ENCODE measurements at regions not wholly inside any gene's neighbourhood (a gene's known extent, or its start where the extent isn't known, plus 50 kb on each side); places are given as distances from the start of the nearest gene placed in this dataset.
A peak's percentile ranks its signal among the peaks of the same experiment; 100 is the strongest.
"Not testable (repeated sequence)": the region's sequence is repeated elsewhere in the genome, so short reads cannot be mapped to it uniquely, and the experiment has no call there.

DNA sequence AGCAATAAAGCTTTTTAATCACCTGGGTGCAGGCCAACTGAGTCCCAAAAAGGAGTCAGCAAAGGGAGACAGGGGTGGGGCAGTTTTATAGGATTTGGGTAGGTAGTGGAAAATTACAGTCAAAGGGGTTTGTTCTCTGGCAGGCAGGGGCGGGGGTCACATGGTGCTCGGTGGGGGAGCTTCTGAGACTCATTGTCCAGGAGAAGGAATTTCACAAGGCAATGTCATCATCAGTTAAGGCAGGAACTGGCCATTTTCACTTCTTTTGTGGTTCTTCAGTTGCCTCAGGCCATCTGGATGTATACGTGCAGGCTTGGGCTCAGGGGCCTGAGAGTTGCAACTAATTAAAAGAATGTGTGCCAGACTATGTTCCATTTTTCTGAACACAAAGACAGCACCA, 147.5 kb upstream of the SCN7A start:
- DNase-seq: not testable (repeated sequence)

DNA sequence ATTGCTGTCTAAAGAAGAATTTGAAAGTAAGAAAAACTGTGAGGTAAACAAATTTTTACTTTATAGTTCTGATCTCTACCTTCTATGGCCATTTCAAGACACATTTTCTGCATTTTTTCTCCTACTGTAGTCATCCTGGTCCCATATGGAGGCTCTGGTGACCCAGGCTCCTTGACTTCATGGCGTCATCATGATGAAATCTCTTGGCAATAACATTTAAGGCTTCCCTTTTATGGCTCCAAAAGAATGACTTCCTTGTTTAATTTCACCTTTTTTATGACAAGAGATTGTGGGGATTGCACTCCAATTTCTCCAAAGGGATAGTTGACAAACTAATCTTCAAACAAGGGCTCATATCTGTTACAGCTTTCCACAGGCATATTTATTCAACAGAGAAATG, 143.0 kb upstream of the SCN7A start:
- no peak for DNase-seq

DNA sequence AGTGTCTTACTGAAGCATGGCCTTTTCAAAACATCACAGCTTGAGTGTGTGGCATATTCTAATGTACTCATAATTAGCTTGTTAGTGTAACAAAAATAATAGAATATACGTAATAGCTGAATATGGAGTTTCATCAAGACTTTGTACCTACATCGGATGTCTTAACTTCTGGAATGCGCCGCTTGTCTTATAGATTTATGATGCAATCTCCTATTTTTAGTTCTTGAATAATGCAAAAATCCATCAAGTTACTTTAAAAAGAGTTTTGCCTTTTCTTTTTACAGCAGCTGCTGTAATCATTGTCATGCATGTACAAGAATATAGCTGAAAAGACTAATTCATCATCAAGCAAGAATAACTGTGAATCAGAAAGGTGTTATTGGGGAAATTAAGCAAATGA, 140.7 kb upstream of the SCN7A start:
- no peak for DNase-seq

DNA sequence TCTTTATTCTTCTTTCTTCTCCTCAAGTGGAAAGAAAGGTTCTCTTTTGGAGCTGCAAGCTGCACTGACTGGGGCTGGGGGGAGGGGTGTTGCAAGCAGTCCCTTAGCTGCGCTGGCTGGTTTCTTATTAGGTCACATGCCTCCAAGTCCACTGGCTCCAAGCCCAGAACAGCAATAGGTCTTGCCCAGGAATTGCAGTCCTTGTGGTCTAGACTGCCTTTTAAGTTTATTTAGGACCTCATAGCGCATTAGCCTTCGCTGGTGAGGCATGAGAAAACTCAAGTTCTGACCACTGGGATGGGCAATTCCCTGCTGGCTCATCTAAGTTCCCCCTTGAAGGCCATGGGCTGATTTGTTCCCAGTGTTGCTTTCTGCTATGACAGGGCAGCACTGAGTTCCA, 138.6 kb upstream of the SCN7A start:
- DNase-seq: no peak

DNA sequence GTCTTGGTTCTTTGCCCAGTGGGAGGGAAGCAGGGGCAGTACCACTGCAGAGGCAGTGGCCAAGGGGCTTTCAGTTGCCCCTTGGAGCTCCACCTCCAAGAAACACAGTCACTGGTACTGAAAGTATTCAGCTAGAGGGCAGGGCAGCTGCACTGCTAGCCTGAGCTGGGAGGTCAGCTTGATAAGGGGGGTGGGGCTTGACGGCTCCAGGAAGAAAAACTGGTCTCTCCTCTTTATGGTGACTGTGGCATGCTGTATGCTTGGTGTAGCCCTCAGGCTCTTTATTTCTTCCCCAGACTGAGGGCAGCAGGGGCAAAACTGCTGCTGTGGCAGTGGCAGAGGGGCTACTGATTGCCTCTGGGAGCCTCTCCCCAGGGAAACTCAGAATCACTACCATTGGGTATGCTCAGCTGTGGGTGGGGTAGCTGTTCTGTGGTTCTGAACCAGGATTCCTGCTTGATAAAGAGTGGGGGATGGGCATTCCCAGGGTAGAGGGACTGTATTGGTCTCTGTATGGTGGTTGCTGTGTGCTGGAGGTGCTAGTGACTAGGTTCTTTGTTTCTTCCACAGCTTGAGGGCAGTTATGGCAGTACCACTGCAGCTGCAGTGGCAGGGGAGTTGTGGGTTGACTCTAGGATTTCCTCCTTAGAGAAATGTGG, 134.6 kb upstream of the SCN7A start:
- no peak for DNase-seq

DNA sequence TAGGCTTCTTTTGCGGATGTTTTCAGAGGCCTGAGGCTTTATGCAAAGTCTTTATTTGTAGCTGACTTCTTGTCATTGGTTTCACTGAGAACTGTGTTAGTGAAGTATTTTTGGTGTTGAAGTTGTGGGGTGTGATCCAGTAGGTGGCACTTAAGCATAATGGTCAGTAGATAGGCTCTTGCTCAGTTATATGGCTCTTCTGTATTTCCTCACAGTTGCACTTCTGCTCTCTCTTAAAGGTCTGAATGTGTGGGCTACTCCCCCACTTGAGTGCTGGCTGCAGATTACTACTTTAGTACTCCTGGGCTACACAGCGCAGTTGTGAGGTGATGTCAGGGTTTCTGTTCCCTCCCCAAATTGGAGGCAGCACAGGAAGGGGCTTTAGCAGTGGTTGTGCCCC, 133.8 kb upstream of the SCN7A start:
- DNase-seq: no peak

DNA sequence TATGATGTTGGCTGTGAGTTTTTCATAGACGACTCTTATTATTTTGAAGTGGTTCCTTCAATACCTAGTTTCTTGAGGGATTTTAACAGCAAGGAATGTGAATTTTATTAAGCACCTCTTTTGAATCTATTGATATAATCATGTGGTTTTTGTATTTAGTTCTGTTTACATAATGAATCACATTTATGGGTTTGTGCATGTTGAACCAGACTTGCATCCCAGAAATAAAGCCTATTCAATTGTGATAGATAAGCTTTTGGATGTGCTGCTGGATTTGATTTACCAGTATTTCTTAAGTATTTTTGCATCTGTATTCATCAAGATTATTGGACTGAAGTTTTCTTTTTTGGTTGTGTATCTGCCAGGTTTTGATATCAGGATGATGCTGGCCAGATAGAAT, 131.6 kb upstream of the SCN7A start:
- DNase-seq: no peak

DNA sequence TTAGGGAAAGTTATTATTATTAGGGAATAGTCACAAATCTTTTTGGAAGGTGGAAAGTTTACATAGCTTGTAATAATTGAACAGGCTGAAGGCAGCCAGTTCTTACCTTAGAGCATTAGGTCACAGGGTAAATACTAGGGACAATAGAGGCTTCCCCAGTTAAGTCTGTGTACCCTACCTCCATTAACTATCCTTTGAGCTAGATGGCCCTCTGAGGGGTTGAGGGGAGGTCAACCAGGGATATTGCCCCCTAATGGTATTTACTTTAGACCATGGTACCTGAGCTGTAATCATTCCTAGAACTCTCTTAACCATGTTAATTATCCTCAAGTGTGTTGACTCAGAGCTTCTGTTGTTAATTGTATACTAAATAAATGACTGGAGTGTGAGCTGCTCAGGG, 120.5 kb upstream of the SCN7A start:
- no peak for DNase-seq

DNA sequence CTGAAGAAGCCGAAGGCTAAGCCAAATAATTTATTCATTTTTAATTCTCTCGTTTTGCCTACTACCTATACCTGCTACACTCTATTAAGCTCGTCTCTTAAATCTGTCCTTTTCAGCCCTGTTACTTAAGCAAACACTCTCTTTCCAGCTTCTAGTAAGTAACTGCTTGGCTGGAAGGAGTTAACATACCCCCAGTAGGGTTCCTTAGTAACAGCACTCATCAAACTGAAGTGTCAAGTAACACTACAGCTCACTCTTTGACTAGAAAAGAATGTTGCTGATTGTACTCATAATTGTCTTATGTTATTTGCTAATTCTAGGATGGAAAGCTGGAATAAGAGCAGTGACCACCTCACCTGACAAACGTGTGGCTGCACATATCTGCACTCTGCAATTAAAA, 120.0 kb upstream of the SCN7A start:
- DNase-seq: no peak

DNA sequence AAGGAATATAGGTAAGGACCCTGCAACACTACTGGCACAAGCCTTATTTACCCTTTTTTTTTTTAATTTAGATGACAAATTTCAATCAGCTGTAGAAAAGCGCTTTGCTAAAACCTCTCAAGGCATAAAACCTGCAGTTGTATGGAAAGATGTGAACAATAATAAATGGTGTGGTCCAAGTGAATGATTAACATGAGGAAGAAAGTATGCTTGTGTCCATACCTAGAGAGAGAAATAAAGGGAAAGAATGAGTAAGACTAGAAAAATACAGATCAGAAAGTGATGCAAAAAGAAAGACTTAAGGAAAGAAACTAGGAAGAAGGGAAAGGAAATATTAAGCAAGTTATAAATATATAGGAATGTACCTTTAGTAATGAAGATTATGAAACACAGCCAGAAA, 119.2 kb upstream of the SCN7A start:
- no peak for DNase-seq

DNA sequence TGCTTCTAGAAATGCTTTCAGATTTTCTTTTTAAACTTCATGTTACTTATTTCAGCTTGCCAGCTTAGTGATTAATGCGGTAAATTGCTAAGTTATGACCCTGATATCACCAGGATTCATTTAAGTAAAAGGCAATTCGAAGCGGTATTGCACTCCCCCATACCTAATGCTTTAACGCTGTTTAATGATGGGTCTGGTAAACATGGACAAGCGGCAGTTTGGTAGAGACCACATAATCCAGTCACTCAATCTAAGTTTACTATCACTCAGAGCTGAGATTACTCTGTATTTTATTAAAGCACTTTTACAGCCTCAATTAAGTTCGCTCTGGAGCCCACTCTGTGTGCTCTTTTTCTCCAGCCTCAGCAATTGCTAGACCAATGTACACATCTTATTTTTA, 118.2 kb upstream of the SCN7A start:
- no peak for DNase-seq

DNA sequence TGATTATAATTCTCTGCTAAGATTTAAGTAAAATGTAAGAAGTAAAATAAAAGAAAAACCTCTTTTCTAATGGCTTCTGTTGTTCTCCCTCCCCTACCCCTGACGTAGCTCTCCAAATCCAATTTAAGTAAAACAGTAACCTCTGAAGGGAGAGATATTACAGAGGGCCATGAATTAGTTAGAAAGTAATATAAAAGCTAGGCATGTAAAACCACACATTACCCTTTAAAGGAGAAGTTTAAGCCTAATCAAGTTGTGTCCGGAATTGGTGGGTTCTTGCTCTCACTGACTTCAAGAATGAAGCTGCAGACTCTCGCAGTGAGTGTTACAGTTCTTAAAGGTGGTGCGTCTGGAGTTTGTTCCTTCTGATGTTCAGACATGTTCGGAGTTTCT, 116.9 kb upstream of the SCN7A start:
- DNase-seq: no peak

DNA sequence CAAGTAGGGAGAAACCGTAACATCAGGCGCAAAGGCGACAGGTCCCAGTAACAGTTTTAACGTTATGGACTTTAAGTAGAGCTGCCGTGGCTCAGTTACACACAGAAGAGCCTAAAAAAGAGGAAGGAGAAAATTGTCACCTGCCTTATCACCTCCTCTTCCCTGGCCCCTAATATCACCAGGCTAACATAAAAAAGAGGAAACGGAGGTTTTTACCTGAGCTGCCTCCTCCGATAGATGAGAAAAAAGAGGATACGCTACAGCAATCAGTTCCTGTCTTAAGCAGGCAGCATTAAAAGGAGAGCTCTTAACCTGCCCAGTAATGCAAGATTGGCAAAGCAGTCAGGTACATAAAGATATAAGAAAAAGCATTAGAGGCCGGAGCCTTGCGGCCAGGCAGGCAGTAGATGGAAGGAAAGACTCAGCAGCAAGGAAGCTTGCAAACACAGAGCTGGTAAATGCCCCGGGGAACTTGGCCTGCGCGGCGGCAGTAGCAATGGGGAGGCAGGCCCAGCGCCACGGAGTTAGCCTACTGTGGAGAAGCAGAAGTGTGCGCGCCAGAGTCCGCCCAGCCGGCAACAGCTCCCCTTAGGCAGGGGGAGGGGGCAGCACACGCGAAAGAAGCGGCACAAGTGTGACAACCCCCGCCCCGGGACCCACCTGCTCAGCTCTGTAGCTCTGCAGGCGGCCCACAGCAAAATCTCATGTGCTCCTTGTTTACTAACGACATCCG, 116.3 kb upstream of the SCN7A start:
- peak; percentile 39 for DNase-seq

DNA sequence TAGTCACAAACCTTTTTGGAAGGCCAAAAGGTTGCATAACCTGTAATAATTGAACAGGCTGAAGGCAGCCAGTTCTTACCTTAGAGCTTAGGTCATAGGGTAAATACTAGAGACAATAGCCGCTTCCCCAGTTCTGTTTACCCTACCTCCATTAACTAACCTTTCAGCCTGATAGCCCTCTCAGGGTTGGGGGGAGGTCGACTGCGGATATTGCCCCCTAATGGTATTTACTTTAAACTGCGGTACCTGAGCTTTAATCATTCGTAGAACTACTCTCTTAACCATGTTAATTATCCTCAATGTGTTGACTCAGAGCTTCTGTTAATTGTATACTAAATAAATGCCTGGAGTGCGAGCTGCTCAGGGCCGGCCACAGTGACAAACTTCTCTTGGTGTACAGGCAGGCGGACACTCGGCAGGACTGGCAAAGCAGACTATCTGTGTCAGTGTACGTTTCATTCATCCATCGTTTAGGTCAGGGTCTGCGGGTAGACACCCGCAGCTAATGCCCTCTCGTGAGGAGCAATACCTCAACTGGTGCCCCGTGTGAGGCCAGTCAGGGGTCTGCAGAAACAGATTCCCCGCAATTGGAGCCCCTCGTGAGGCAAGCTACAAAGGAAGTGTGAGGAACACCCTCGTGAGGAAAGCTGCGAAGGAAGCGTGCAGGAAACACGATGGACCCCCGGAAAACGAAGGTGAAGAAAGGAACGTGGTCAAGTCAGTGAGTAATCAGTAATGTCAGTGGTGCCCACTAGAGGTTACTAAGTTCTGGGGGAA, 115.3 kb upstream of the SCN7A start:
- no peak for DNase-seq

DNA sequence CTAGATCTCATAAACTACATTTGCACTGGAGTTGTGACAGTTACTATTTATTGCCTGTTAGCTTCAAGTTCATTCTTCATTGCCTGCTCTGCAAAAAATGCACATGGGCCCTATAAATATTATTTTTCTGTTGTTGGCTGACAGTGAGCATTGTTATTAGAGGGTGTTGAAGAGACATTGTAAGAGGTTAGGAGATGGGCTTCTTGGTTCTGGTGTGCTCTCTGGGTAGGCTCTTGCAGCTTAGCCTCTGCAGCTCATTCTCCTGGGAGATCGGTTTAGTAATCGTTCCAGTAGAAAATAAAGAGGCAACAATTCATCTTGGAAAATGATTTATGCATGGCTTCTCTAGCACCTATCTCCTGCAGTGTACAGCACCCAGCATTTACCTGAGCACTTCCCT, 113.8 kb upstream of the SCN7A start:
- DNase-seq: no peak

DNA sequence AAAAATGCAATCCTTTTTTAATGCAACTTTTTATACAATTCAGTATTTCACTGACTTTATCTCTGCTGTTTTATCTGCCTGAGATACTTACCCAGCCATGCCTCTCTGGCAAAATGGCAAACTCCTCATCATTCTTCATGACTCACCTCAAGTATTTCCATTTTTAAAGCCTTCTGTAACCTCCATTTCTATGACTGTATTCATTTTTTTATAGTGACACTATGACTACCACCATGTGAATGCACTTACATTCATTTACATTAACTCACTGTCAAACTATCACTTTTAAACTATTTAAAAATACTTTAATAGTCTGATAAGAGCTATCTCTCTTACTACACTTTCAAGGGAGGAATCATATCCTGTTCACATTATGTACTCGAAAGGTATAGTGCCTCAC, 99.4 kb upstream of the SCN7A start:
- DNase-seq: no peak

DNA sequence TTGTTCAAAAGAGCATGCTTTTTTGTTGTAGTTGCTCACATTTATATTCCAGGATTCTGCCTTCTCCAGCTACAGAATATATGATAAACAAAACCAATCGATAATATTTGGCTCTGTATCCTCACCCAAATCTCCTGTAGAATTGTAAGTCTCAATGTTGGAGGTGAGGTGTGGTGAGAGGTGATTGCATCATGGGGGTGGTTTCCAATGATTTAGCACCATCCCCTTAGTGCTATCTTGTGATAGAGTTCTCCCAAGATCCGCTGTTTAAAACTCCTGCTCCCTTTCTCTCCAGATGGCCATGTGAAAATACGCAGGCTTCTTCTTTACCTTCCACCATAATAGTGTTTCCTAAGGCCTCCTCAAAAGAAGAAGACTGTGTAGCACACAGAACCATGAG, 98.7 kb upstream of the SCN7A start:
- no peak for DNase-seq

DNA sequence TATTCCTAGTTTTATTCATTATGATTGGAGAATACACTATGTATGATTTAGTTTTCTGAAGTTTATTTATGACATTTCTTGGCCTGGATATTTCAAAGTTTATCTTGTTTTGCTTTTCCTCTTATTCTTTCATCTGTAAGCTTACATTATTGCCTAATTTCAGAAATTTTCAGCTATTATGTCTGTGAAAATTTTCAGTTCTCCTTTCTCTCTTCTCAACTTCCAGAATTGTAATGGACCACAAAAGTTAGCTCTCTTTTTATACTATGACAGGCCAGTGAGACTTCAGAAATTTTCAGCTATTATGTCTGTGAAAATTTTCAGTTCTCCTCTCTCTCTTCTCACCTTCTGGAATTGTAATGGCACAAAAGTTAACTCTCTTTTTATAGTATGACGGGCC, 97.2 kb upstream of the SCN7A start:
- no peak for DNase-seq

DNA sequence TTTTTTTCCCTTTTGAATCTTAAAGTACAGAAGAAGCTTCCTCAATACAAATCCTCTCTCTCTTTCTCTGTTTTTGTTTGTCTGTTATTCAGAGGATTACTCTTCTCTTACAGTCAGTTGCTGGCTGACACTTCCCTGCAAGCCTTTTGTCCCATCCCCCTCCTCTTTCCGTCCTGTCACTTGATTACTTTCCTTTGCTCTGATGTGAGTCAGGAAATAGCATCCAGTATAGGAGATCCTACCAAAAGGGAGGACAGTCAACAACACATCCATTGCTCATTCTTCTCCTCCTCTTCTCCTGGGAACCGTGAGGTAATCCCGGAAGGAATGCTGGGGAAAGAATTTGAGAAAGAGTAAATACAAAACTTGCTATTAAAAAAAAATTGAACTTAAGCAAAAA, 79.3 kb upstream of the SCN7A start:
- DNase-seq: no peak

DNA sequence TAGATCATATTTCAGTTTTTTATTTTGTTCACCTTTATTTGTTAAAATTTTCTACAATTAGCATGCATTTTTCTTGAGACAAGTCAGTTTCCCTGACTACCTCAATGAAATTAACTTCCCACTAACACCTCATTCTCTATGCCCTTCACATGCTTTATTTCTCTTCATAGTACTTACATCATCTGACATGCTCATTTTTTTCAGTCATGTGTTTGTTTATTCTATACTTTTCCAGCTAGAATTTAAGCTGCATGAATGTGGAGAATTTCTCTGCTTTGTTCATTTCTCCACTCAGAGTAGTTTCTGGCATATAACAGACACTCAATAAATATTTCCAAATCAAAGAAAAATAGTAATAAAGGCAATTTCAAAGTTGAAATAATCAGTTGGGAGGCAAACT, 78.9 kb upstream of the SCN7A start:
- DNase-seq: no peak

DNA sequence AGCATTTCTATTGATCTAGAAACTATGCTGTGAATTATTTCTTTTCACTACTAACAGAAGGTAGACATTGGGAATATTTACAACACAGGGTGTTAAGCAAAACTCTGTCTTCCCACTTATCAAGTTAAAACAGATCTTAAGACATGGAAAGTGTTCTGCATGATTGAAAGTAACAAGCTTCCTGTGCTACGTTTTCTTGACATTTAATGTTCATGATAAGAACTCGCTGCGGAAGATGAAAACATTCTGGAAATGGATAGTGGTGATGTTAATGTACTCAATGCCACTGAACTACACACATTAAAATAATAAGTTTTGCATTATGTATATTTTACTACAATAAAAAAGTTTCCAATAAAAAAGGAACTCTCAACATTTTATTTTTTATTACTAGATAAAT, 74.4 kb upstream of the SCN7A start:
- DNase-seq: no peak

DNA sequence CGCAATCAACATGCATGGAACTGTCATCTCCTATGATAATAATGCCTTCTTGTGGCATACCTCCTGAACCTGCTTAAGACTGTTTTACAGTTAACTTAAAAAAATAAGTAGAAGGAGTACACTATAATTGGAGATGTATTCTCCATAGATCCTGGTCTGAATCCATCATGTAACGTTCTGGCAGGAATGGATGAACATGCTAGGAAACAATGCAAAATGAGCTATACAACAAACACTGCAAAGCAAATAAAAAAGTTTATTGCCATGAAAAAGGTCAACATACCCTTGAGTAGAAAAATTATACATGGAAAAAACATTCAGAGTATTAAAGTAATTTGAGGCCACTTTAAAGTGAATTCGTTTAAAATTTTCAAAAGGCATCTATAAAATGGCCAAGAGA, 71.5 kb upstream of the SCN7A start:
- DNase-seq: no peak

DNA sequence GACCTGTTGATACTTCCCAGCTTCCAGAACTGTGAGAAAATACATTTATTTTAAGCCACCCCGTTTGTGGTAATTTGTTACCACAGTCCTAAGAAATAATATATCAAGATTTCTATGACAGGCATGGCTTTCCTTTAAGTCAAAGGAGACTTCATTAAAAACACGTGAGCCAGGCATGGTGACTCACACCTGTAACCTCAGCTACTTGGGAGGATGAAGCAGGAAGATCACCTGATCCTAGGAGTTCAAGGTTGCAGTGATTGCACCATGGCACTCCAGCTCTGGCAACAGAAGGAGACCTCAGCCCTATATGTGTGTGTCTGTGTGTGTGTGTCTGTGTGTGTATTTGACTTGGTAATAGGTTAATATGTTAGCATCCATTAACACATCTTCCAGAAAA, 69.8 kb upstream of the SCN7A start:
- DNase-seq: no peak
